Stimulated activated CD8-positive, alpha-beta memory T cell treated with anti-CD3 and anti-CD28 coated beads, Interleukin-2, amount 100 ng/mL, for 1 hour (primary cell): ENCODE measurements at regions not wholly inside any gene's neighbourhood (a gene's known extent, or its start where the extent isn't known, plus 50 kb on each side); places are given as distances from the start of the nearest gene placed in this dataset.

Experiments
- DNase-seq, 2 donors: peaks; one replicate each; pipeline ENCODE4 v3.0.0-alpha.2; 2020; ENCODE audit warnings: low read depth in 2 of 2

DNA sequence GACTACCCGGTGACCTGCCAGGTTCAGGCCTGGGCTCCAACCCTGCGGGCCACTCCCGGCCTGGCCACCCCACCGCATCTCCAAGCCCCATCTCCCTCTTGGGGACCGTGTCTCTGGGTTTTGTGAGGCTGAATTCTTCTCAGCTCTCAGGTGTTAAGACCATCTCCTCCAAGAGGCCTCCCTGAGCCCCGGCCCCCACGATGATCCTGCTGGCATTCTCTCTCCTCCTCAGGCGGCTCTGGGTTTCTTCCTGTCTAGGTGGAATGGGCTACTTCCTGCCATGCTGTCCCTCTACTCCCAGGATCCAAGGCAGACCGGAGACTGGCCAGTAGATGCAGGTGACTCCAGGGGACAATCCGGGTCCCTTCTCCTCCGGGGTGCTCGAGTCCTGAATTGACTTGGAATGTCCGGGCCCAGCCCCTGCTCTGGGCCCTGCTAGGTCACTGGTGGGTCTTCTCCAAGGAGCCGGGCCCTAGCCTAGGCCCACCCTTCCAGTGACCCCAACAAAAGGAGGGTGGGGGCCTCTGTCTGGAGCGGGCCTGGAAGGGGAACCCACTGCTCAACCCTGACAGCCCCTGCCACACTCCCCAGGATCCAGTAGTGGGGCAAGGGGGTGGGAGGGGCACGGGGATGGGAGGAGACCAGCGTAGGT, 219.8 kb downstream of the C9orf50 start:
- DNase-seq: no peak

DNA sequence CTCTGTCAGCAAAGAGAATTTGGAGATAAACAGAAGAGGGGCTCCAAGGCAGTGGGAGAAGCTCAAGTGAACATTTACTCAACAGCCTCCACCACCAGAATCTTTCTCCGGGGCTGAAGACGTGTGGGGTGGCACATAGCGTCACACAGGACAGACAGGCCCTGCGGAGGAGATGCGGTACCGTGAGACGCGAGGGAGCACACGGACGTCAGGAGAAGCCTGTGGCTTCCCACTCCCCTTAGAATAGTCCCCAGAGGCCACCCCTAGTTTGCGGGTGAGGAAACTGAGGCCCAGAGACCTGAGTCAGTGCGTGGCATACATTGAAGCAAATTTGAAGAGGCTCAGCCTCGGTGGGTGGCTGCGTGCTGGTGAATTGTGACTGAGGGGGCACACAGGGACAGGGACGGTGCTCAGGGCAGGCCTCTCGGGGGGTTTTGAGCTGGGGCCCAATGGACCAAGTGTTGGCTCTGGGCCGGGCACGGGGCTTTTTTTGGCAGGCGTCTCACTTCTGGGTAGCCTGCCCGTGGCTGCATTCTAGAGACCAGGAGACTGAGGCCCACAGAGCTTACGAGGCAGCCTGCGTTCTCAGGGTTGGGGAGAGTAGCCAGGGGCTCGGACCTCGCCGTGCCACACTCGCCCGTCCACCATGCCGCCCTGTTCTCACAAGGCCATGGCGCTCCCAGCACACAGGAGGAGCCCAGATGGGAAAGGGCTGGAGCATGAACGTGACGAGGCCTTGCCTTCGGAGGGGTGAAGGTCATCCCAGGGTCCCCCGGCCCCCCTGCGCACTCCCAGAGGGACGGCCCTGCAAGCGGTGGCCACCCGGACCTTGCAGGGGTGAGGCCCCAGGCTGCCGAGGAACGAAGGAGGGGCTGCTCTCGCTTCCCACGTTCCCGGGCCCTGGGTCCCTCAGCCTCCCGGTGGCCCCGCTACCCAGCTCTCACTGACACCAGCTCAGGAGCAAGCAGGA, 220.6 kb downstream of the C9orf50 start:
- no peak for DNase-seq

GRCh38 chr9:129399634-129399990, 221.3 kb downstream of the C9orf50 start:
- no peak for DNase-seq

DNA sequence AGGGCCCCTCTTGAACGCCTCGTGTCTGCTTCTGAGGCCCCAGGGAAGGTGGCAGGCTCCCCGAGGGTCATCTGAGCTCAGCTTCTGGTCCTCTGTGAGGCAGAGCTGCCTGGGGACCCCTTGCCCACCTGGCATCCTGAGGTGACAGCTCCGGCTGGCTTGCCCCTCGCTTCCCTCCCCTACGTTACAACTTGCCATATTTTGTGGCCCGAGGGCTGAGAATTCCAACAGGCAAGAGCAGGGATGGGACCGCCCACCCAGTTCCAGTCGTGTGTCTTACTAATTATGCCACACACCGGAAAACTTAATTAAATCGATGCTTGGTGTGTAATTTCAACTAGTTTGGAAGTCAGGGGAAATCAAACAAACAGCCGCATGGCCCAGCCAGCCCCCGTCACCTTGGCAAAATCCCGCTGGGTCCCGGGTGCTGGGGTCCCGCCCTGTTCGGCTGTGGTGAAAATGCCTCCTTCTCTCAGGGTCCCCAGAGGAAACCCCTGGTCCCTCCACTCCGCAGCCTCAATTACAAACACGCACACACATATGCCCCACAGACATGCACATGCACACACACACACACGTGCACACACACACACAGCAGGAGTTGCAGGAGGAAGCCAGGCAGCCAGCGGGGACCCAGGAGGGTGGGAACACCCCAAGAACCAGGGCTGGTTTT, 221.0 kb upstream of the IER5L start:
- no peak for DNase-seq

- DNase-seq: no peak
These were observed 220.3 kb upstream of the IER5L start for GRCh38 chr9:129398101-129398960.

GRCh38 chr9:129397335-129397734, 219.3 kb upstream of the IER5L start:
- no peak for DNase-seq

- DNase-seq: no peak
These were observed 218.3 kb upstream of the IER5L start for GRCh38 chr9:129396365-129396708.

- no peak for DNase-seq
These were observed 217.7 kb upstream of the IER5L start for GRCh38 chr9:129395633-129396364.

- DNase-seq: no peak
These were observed 216.8 kb upstream of the IER5L start for GRCh38 chr9:129394886-129395279.

GRCh38 chr9:129394061-129394885, 216.2 kb upstream of the IER5L start:
- no peak for DNase-seq

- no peak for DNase-seq
These were observed 215.0 kb upstream of the IER5L start for GRCh38 chr9:129393064-129393463.

DNA sequence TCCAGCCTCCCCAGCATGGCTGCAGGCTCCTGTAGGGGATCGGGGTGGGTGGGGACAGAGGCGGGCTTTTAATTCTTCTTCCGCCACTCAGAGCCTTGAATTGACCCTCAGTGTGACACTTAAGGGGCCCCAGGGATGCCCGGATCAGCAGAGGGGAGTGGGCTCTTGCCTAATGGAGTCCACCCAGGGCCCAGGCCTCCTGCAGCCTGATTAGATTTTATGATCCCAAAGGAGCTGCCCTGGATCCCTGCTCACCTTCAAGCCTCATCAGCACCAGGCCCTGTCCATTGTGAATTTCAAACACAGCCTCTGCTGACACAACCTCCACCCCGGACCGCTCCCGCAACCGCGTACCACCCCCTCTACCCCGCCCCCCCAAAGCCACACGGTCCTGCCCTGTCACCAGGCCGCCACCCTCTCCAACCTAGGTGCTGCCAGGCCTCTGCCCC, 214.1 kb upstream of the IER5L start:
- DNase-seq: no peak

GRCh38 chr9:129391221-129391661, 213.2 kb upstream of the IER5L start:
- no peak for DNase-seq

GRCh38 chr9:129390541-129390940, 212.5 kb upstream of the IER5L start:
- no peak for DNase-seq

GRCh38 chr9:129387822-129388221, 209.8 kb upstream of the IER5L start:
- no peak for DNase-seq

- DNase-seq: no peak
These were observed 208.7 kb upstream of the IER5L start for GRCh38 chr9:129386812-129387177.

DNA sequence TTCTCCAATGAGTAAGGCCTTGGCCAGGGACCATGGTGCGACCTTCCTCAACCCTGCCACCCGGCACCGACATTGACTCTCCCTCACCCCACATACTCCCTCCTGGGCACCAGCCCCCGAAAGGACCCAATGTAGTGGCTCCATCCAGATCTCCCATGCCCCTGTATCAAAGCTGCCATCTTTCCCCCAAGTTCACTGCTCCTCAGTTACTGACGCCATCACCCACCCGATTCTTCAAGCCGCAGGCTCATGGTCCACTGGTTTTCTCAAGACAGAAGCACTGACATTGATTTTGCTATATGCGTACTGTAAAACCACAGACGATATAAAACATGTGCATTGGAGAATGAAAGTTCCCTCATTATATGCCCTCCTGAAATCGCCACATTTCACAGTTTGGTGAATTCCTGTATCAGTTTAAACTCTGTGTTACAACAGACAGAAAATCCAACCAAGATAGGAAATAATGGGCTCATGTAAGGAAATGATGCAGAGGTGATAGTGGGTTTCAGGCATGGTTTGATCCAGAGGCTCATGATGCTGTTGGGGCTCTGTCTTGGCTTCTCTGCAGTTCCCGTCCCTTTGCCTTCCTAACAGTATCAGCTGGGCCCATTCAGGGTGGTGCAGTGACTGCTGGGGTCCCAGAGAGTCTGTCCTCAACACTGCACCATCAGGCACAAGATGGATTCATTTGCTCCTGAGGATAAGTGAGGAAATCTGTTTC, 207.3 kb upstream of the IER5L start:
- DNase-seq: no peak

DNA sequence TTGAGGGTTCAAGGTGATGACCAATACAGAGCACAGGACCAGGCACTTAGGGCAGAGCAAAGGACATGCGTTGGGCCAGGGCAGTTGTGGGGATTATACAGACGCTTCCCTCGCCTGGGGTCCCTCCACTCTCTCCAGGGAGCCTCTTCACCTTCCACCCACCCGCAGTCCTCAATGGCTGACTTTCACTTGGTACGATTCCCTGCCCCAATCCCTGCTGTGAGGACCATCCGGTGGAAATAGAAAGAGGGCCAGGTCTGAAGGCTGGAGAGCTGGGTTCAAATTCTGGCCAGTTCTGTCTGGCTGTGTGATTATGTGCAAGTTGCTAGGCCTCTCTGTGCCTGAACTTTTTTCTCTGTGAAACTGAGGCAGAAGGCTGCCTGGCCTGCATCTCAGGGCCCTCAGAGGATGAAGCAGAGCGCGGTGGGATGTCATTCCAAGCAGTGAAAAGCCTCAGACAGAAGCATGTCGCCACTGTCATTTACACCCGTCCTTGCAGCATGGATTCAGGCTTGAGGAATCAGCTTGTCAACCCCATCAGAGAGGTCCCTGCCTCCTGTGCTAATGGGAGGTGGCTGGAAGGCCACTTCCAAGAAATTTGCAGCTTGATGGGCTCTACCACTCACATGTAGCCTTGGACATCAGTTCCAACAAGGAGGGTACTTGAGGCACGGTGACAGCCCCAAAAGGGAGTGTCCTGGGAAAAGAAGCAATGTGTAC, 206.6 kb upstream of the IER5L start:
- DNase-seq: no peak
